Thymus (tissue), 11 donors: ENCODE measurements at regions not wholly inside any gene's neighbourhood (a gene's known extent, or its start where the extent isn't known, plus 50 kb on each side); places are given as distances from the start of the nearest gene placed in this dataset.
"Not testable (repeated sequence)": the region's sequence is repeated elsewhere in the genome, so short reads cannot be mapped to it uniquely, and the experiment has no call there.

ENCODE experiments used
- DNase-seq, 9 donors: peaks; one replicate each; pipeline ENCODE4 v3.0.0-alpha.2; 2013; ENCODE audit warnings: low spot score in 9 of 9, low read depth in 6 of 9, missing footprints in 1 of 9
- H3K27ac ChIP-seq, 2 donors: one replicate each; pipeline ENCODE4 v1.5.1; 2013; ENCODE audit warnings: control low read depth in 1 of 2, low read depth in 1 of 2, low read length in 1 of 2, mild to moderate bottlenecking in 1 of 2, moderate library complexity in 1 of 2
- H3K27me3 ChIP-seq, 2 donors: one replicate each; pipeline ENCODE4 v1.5.1; 2013; ENCODE audit warnings: low read length in 1 of 2; ENCODE audit not compliant: control insufficient read depth in 2 of 2, insufficient read depth in 1 of 2
- H3K36me3 ChIP-seq, 2 donors: one replicate each; pipeline ENCODE4 v1.5.1; 2013; ENCODE audit warnings: low read length in 1 of 2, mild to moderate bottlenecking in 1 of 2, moderate library complexity in 1 of 2; ENCODE audit not compliant: control insufficient read depth in 2 of 2, insufficient read depth in 2 of 2
- H3K4me1 ChIP-seq, 2 donors: one replicate each; pipeline ENCODE4 v1.5.1; 2013; ENCODE audit warnings: low read length in 2 of 2; ENCODE audit not compliant: control insufficient read depth in 2 of 2, insufficient read depth in 2 of 2
- H3K4me3 ChIP-seq, 2 donors: one replicate each; pipeline ENCODE4 v1.5.1; 2013; ENCODE audit warnings: low read length in 2 of 2, control low read depth in 1 of 2, mild to moderate bottlenecking in 1 of 2
- H3K9me3 ChIP-seq, 2 donors: one replicate each; pipeline ENCODE4 v1.5.1; 2013; ENCODE audit warnings: low read length in 1 of 2, mild to moderate bottlenecking in 1 of 2; ENCODE audit not compliant: control insufficient read depth in 2 of 2, insufficient read depth in 1 of 2
- WGBS: extraction: QIAGEN DNeasy Blood & Tissue Kit; methylation state at CpG from one replicate; pipeline ENCODE4 v1.1.7; 2013; 5-methylcytosine and 5-hydroxymethylcytosine counted together
- donor health status: healthy.

DNA sequence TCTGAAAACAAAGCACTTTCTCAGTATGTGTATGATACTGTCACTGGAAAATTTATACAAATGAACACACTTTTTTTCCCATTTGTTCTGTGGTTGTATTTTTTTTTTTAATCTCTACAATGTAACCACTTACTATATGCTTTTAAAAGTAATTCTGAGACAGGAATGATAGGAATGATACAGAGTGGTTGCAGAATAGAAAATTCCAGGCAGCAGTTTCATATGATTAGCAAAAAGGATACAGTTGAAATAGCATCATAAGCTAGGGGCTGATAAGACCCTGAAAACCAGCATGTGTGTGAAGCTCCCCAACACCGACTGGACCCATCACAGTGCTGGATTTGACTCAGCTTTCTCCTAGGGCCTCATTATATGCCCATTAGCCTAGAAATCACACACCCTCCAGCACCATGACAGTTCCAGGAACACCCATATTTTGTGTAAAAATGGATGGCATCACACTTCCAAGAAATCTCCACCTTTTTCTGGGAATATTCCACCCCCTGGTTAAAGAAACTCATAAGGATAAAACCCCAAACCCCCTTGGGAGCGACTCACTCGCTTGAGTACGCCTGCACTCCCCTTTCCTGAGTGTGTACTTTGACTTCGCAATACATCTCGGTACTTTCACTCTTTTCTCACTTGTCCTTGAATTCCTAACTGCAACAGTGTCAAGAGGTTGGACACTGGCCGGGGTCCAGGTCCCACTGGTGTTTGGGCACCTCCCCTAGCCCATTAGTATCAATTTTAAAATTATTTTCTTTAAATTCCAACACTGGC is 77.4 kb upstream of the AGA start:
- H3K27ac ChIP-seq: no peak overlapping the region
- H3K9me3 ChIP-seq: no peaks in the 10 kb centered on the region
- H3K36me3 ChIP-seq: no peaks in the 10 kb centered on the region
- no peaks in the 10 kb centered on the region for H3K4me1 ChIP-seq
- WGBS: 97% methylated on average over 7 of the region's 7 CpGs
- H3K27me3 ChIP-seq: no peaks in the 10 kb centered on the region
- DNase-seq: no peak
- no peak overlapping the region for H3K4me3 ChIP-seq

DNA sequence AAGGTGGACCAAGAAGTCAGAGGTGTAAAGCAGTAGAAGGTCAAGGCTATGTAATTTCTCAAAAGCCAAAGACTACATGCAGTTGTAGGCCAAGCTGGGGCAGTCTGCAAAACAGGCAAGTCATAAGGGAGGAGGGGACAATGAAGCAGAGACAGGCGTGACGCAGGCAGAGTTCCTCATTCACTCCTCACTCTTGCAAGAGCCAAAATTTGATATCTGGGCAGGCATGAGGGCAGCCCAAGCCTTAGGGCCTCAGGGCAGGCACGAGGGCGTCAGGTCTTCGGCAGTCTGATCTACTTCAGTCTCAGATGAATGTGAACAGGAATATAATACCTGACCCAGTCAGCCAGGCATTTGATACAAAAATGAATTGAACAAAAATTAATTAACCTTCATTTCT is 86.4 kb upstream of the AGA start:
- WGBS: 94% methylated on average over 5 of the region's 5 CpGs
- no peaks in the 10 kb centered on the region for H3K36me3 ChIP-seq
- no peak overlapping the region for H3K4me3 ChIP-seq
- H3K9me3 ChIP-seq: no peaks in the 10 kb centered on the region
- no peaks in the 10 kb centered on the region for H3K4me1 ChIP-seq
- H3K27me3 ChIP-seq: no peaks in the 10 kb centered on the region
- no peak for DNase-seq
- no peak overlapping the region for H3K27ac ChIP-seq

DNA sequence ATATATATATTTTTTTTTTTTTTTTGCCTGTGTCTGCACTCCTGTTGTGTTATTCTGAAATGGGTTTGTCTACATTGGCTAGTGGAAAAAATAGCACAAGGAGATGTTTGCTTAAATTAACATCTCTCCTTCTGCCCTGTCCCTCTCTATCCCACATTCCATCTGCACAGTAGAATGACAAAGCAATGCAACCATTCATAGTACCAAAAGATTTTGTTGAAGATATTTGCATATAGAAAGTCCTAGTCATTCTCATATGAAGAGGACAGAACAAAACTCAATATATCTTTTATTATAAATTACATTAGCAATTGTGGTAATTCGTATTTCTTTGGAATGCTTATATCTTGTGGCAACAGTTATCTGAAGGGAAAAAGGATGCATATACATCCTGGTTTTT is 88.3 kb upstream of the AGA start:
- 99% methylated on average over 1 of the region's 1 CpG for WGBS

DNA sequence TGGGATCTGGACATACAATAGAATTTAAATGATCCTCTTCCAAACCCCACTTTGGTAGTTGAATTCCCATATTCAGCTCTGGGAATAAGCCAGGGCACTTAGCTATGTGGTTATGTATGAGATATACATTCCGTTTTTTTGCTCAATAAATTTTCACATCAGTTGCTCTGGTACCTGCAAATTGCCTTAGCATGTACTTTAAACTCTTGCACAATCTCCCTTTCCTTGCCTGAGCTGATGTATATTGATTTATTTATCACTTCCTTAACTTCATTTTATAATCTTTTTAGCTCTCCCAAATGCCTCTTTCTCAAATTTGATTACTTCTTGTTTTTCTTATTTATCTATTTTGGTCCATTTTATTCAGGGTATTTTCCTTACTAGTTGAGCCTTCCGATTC is 90.1 kb upstream of the AGA start:
- no peaks in the 10 kb centered on the region for H3K9me3 ChIP-seq
- WGBS: 94% methylated on average over 2 of the region's 2 CpGs
- H3K4me1 ChIP-seq: no peaks in the 10 kb centered on the region
- no peak overlapping the region for H3K27ac ChIP-seq
- no peak overlapping the region for H3K4me3 ChIP-seq
- DNase-seq: no peak
- no peaks in the 10 kb centered on the region for H3K36me3 ChIP-seq
- H3K27me3 ChIP-seq: no peaks in the 10 kb centered on the region

More for the DNA sequence above, 88.3 kb upstream of the AGA start:
- Histone ChIP-seq H3K27ac (no peak overlapping the region), H3K9me3 (no peaks in the 10 kb centered on the region), H3K4me1 (no peaks in the 10 kb centered on the region), H3K4me3 (no peak overlapping the region), H3K36me3 (no peaks in the 10 kb centered on the region), H3K27me3 (no peaks in the 10 kb centered on the region)
- no peak for DNase-seq

DNA sequence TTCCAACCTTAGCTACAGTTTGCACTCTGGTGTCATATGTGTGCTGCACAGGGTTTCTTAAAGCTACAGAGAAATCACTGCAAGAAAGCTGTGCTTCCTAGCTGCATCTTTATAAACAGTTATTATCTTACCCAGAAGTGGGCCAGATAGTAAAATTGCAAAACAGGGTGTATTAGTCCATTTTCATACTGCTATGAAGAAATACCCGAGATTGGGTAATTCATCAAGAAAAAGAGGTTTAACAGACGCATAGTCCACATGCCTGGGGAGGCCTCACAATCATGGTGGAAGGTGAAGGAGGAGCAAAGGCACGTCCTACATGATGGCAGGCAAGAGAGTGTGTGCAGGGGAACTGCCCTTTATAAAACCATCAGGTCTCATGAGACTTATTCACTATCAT is 92.6 kb upstream of the AGA start:
- 96% methylated on average over 3 of the region's 3 CpGs for WGBS
- H3K27me3 ChIP-seq, H3K9me3 ChIP-seq, H3K27ac ChIP-seq, H3K4me3 ChIP-seq, H3K4me1 ChIP-seq, DNase-seq, H3K36me3 ChIP-seq: not testable (repeated sequence)

DNA sequence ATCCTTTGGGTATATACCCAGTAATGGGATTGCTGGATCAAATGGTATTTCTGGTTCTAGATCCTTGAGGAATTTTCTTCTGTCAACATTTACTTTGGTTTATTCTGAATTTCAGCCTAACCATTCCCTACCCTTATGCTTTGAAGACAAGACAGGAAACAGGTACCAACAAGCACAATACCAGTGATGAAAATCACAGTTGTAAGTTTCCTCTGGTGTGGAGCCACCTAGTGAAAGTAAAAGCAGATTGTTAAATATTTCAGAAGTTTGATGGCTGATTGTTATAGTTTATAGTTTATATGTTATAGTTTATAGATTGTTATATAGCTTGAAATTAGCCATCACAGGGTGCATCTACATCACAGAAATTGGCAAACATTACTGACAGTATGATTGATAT is 104.5 kb upstream of the AGA start:
- no peaks in the 10 kb centered on the region for H3K4me1 ChIP-seq
- H3K4me3 ChIP-seq: no peak overlapping the region

DNA sequence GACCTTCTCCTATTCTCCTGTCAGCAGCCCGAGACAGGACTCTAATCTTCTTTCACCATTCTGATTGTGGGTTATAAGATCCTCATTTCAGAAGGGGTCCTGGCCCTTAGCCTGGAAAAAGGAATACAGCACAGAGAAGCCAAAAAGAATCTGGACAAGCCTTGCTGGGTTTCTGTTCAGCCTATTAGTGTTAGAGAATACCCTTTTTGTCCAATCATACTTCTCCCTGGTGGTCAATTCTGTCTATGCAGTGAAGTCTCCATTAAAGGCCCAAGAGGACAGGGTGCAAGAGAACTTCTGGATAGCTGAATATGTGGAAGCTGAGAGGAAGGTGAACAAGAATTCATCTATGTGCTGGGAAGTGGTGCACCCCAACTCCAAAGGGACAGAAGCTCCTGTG is 105.7 kb upstream of the AGA start:
- Histone ChIP-seq H3K27ac (no peak overlapping the region), H3K4me1 (no peaks in the 10 kb centered on the region), H3K4me3 (no peak overlapping the region), H3K27me3 (no peaks in the 10 kb centered on the region), H3K36me3 (no peaks in the 10 kb centered on the region), H3K9me3 (no peaks in the 10 kb centered on the region)
- DNase-seq: no peak
- WGBS: 81% methylated on average over 1 of the region's 1 CpG

More for the DNA sequence above, 104.5 kb upstream of the AGA start:
- Histone ChIP-seq H3K27me3 (no peaks in the 10 kb centered on the region), H3K9me3 (no peaks in the 10 kb centered on the region), H3K27ac (no peak overlapping the region), H3K36me3 (no peaks in the 10 kb centered on the region)
- DNase-seq: peak in 1 of 9 donors; percentile 6

DNA sequence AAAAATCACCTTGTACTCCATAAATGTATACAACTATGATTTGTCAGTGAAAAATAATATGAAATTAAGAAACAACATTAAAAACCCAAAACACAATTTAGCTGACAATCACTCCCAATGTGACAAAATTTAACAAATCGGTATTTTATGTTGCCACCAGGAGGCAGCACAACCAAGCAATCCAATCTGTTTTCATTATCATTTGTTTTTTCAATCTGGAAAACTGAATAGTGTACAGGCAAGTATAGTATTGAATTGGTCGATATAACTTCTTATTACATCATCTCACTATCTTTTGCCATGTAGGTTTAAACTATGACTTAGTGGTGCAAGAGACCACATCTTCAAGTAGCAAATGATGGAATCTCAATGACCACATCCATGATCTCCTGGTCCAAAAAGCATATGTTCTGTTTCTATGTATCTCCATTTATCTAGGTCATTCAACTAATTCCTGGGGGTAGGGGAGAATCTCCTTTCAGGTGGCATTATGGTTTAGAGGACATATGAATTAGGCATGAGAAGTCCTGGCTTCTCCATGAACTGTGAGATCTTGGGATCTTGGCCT is 112.9 kb upstream of the AGA start:
- Histone ChIP-seq H3K4me1 (no peaks in the 10 kb centered on the region), H3K4me3 (no peak overlapping the region), H3K27me3 (no peaks in the 10 kb centered on the region), H3K9me3 (no peaks in the 10 kb centered on the region), H3K36me3 (no peaks in the 10 kb centered on the region), H3K27ac (no peak overlapping the region)
- peak in 4 of 9 donors; percentile 3 to 20 (median 6) for DNase-seq
- WGBS: 37% methylated on average over 2 of the region's 2 CpGs

DNA sequence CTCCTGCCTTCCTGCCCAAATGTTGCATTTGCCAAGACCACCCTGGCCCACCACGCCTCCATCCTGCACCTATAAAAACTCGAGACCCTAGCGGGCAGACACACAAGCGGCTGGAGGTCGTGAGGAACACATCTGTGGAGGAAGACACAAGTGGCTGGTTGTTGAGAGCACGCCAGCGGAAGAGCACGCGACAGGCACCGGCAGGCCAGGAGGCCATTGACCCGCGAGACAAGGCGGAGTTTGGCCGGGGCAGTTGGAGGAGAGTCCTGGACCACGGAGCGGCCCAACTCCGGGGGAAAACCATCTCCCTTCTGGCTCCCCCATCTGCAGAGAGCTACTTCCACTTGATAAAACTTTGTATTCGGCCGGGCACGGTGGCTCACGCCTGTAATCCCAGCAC is 115.2 kb upstream of the AGA start:
- no peaks in the 10 kb centered on the region for H3K36me3 ChIP-seq
- DNase-seq: no peak
- no peaks in the 10 kb centered on the region for H3K27me3 ChIP-seq
- WGBS: 97% methylated on average over 21 of the region's 21 CpGs
- H3K4me1 ChIP-seq: no peaks in the 10 kb centered on the region
- no peak overlapping the region for H3K27ac ChIP-seq
- H3K4me3 ChIP-seq: no peak overlapping the region
- H3K9me3 ChIP-seq: no peaks in the 10 kb centered on the region
